ENCODE measurements at regions not wholly inside any gene's neighbourhood (a gene's known extent, or its start where the extent isn't known, plus 50 kb on each side); places are given as distances from the start of the nearest gene placed in this dataset.

DNA sequence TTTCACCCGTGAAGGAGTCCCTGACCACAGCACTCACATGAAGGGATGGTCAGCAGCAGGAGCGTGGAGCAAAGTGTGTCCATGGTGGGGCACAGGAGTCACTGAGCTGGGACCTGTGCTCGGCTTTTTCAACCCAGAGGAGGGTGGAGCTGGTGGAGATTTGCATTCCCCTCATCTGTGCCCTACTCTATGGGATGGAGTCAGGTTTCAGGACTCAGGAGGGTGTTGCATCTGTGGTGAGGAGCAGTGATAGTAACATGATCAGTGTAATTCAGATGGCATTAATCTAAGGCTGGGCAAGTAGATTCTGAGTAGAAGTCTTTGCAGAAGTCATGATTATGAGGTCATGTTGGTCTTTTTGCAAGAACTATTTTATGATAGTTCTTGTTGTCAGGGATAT is 511.9 kb downstream of the TMEM121 start:
- no peak for TF ChIP-seq POLR2A (IDR thresholded peaks at IDR 0.05; ENCODE audit: low read depth, low read length)
- no peak for TF ChIP-seq TAF1 (IDR thresholded peaks at IDR 0.05; ENCODE audit: low read depth, low read length)
- no peak for TF ChIP-seq POLR2AphosphoS5 (IDR thresholded peaks at IDR 0.05; ENCODE audit: low read depth, low read length)
- TF ChIP-seq POU2F2 (IDR thresholded peaks at IDR 0.05; ENCODE audit: low read depth, low read length) = no peak
- TF ChIP-seq SPI1 (IDR thresholded peaks at IDR 0.05; ENCODE audit: low read depth, low read length) = no peak
